ENCODE measurements at regions not wholly inside any gene's neighbourhood (a gene's known extent, or its start where the extent isn't known, plus 50 kb on each side); places are given as distances from the start of the nearest gene placed in this dataset.

- Mint-ChIP-seq H3K4me1 (ENCODE audit: insufficient read depth, unreplicated experiment) (peaks cover 5% of the 10 kb centered on the region), H3K27me3 (ENCODE audit: insufficient read depth, unreplicated experiment) (no peaks in the 10 kb centered on the region), H3K36me3 (ENCODE audit: insufficient read depth, unreplicated experiment) (no peaks in the 10 kb centered on the region), H3K27ac (ENCODE audit: low read depth, unreplicated experiment) (no peak overlapping the region), H3K9me3 (ENCODE audit: unreplicated experiment) (no peaks in the 10 kb centered on the region), H3K4me3 (ENCODE audit: unreplicated experiment) (no peak overlapping the region)
- ChIA-PET CTCF (interaction anchor here (0.6 kb wide), 2 partner anchors 37 to 515 kb away, joined by 3 read pairs; no protein-coding TSS in a partner anchor), POLR2A (interaction anchor here (0.7 kb wide), 1 partner anchor 31 kb away, joined by 3 read pairs; no protein-coding TSS in a partner anchor)
- intact Hi-C loops (cut with micrococcal nuclease) = no loop called here
- BruUV-seq (replicated peaks) = no TSS peak
- TF ChIP-seq CTCF (IDR thresholded peaks at IDR 0.05; ENCODE audit: unreplicated experiment) = no peak
- DNase-seq (ENCODE audit: unreplicated experiment) = no peak
These were observed 479.7 kb upstream of the TBX3 start for GRCh38 chr12:115163710-115164109.

GRCh38 chr12:115160271-115161128 is 476.5 kb upstream of the TBX3 start:
- POLR2A ChIA-PET = interaction anchor here (0.6 kb wide), 1 partner anchor 371 kb away, joined by 3 read pairs; no protein-coding TSS in a partner anchor
- H3K27ac Mint-ChIP-seq (ENCODE audit: low read depth, unreplicated experiment) = no peak overlapping the region
- CTCF ChIA-PET = no interaction called here

GRCh38 chr12:115158816-115159215 is 474.8 kb upstream of the TBX3 start:
- Mint-ChIP-seq H3K4me1 (ENCODE audit: insufficient read depth, unreplicated experiment) (peaks cover 13% of the 10 kb centered on the region), H3K9me3 (ENCODE audit: unreplicated experiment) (no peaks in the 10 kb centered on the region), H3K36me3 (ENCODE audit: insufficient read depth, unreplicated experiment) (peaks cover 6% of the 10 kb centered on the region), H3K4me3 (ENCODE audit: unreplicated experiment) (no peak overlapping the region), H3K27me3 (ENCODE audit: insufficient read depth, unreplicated experiment) (no peaks in the 10 kb centered on the region), H3K27ac (ENCODE audit: low read depth, unreplicated experiment) (no peak overlapping the region)
- ChIA-PET POLR2A (no interaction called here), CTCF (interaction anchor here (0.6 kb wide), 1 partner anchor 754 kb away, joined by 3 read pairs; no protein-coding TSS in a partner anchor)
- DNase-seq (ENCODE audit: unreplicated experiment) = no peak
- BruUV-seq (replicated peaks) = no TSS peak
- no peak for TF ChIP-seq CTCF (IDR thresholded peaks at IDR 0.05; ENCODE audit: unreplicated experiment)
- intact Hi-C loops (cut with micrococcal nuclease) = no loop called here

More at GRCh38 chr12:115160271-115161128, 476.5 kb upstream of the TBX3 start:
- TF ChIP-seq CTCF (IDR thresholded peaks at IDR 0.05; ENCODE audit: unreplicated experiment) = no peak
- Mint-ChIP-seq H3K36me3 (ENCODE audit: insufficient read depth, unreplicated experiment) (no peaks in the 10 kb centered on the region), H3K4me1 (ENCODE audit: insufficient read depth, unreplicated experiment) (peaks cover 11% of the 10 kb centered on the region), H3K27me3 (ENCODE audit: insufficient read depth, unreplicated experiment) (no peaks in the 10 kb centered on the region), H3K9me3 (ENCODE audit: unreplicated experiment) (no peaks in the 10 kb centered on the region), H3K4me3 (ENCODE audit: unreplicated experiment) (no peak overlapping the region)
- DNase-seq (ENCODE audit: unreplicated experiment) = no peak
- no TSS peak for BruUV-seq (replicated peaks)
- intact Hi-C loops (cut with micrococcal nuclease) = no loop called here
